Natural killer cell (primary cell): ENCODE measurements at regions not wholly inside any gene's neighbourhood (a gene's known extent, or its start where the extent isn't known, plus 50 kb on each side); places are given as distances from the start of the nearest gene placed in this dataset.

Source experiments
- ATAC-seq, 3 donors: fragments of 150-1000 bp in 2 of 3; fragments of 200-7000 bp in 1 of 3; cut with Tn5 transposase; 1 replicate in 1 of 3; 2 replicates in 2 of 3; pipeline ENCODE4 v1.10.0; 2021; ENCODE audit warnings: mild to moderate bottlenecking in 2 of 3, moderate library complexity in 2 of 3
- DNase-seq, 2 donors: peaks; one replicate each; pipeline versions ENCODE4 v3.0.0 to v3.0.0-alpha.2; 2013 to 2021; ENCODE audit warnings: mixed read lengths in 1 of 2
- H3K27ac ChIP-seq: one replicate; pipeline ENCODE4 v1.5.1; 2013; ENCODE audit warnings: mild to moderate bottlenecking, low read length
- H3K27me3 ChIP-seq: one replicate; pipeline ENCODE4 v1.6.1; 2013; ENCODE audit warnings: low read length; ENCODE audit not compliant: control insufficient read depth, insufficient read depth
- H3K36me3 ChIP-seq: one replicate; pipeline ENCODE4 v1.6.1; 2013; ENCODE audit warnings: low read length; ENCODE audit not compliant: control insufficient read depth, insufficient read depth
- H3K4me1 ChIP-seq: one replicate; pipeline ENCODE4 v1.6.1; 2013; ENCODE audit warnings: low read length; ENCODE audit not compliant: control insufficient read depth, insufficient read depth
- H3K4me3 ChIP-seq: one replicate; pipeline ENCODE4 v1.5.1; 2013; ENCODE audit warnings: low read length
- H3K9me3 ChIP-seq: one replicate; pipeline ENCODE4 v1.6.1; 2013; ENCODE audit warnings: low read length; ENCODE audit not compliant: control insufficient read depth, insufficient read depth
- H3K27ac Mint-ChIP-seq, 2 donors: one replicate each; pipeline ENCODE4 v1.8.0; 2022; ENCODE audit warnings: mild to moderate bottlenecking in 2 of 2, mixed read lengths in 2 of 2, moderate library complexity in 1 of 2
- H3K27me3 Mint-ChIP-seq, 2 donors: one replicate each; pipeline ENCODE4 v1.8.0; 2022; ENCODE audit warnings: low read depth in 2 of 2, mixed read lengths in 2 of 2
- H3K36me3 Mint-ChIP-seq: one replicate; pipeline ENCODE4 v1.8.0; 2022; ENCODE audit warnings: mixed read lengths
- H3K4me1 Mint-ChIP-seq, 2 donors: one replicate each; pipeline ENCODE4 v1.8.0; 2022; ENCODE audit warnings: mixed read lengths in 2 of 2
- H3K4me3 Mint-ChIP-seq: one replicate; pipeline ENCODE4 v1.8.0; 2022; ENCODE audit warnings: mild to moderate bottlenecking, moderate library complexity, mixed read lengths
- H3K9me3 Mint-ChIP-seq, 2 donors: one replicate each; pipeline ENCODE4 v1.8.0; 2022; ENCODE audit warnings: mixed read lengths in 2 of 2
- WGBS: methylation state at CpG from one replicate; pipeline ENCODE4 v1.1.7; 2013; ENCODE audit warnings: missing lambda C conversion rate; ENCODE audit not compliant: insufficient coverage; 5-methylcytosine and 5-hydroxymethylcytosine counted together
- intact Hi-C: fragments of 100-400 bp; cut with micrococcal nuclease; formaldehyde crosslinking; loops from one replicate; pipeline ENCODE4 v1.14.2; 2022
- TF ChIP-seq, protein P1 (sequence below): fragments of 200-600 bp; IDR thresholded peaks from one replicate; pipeline ENCODE4 v1.8.0; 2022; ENCODE audit warnings: antibody characterized with exemption

DNA sequence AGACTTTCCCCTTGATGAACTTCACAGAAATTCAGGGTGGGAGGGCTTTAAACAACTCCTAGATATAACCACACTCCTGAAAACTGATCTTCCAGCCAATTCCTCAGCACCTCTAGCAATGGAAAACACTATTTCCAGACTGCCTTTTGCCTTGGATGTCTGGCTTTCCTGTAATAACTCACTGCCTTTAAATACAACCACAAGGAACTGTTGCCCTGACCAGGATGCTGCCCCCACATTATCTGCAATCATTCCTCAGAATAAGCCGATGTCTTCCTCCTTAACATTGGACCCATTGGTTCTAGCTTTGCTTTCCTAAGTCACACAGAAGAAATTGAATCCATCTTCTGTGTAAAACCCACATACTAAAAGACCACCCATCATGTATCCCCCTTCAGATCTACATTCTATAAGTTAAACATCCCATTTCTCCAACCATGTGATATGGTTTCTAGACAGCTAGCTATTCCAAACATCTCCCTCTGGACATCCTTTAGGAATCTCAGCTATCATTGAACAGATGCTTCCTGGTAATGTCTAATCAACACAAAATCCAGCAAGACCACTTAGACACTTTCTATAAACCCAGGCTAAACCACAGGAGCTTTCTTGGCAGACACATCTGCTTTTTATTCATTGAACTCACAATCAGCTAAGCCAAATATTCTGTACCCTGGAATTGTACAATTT, 95.9 kb upstream of the KCNQ5 start:
- Histone ChIP-seq H3K36me3 (no peaks in the 10 kb centered on the region), H3K9me3 (no peaks in the 10 kb centered on the region), H3K4me3 (no peak overlapping the region), H3K27ac (no peak overlapping the region), H3K27me3 (no peaks in the 10 kb centered on the region), H3K4me1 (no peaks in the 10 kb centered on the region)
- Mint-ChIP-seq H3K27ac (no peak overlapping the region), H3K9me3 (no peaks in the 10 kb centered on the region), H3K4me1 (no peaks in the 10 kb centered on the region), H3K27me3 (peaks cover 8 to 9% of the 10 kb centered on the region in 2 donors), H3K4me3 (no peak overlapping the region), H3K36me3 (no peaks in the 10 kb centered on the region)
- no peak for ATAC-seq
- DNase-seq: no peak
- intact Hi-C loops: no loop called here
- TF ChIP-seq, protein P1, sequence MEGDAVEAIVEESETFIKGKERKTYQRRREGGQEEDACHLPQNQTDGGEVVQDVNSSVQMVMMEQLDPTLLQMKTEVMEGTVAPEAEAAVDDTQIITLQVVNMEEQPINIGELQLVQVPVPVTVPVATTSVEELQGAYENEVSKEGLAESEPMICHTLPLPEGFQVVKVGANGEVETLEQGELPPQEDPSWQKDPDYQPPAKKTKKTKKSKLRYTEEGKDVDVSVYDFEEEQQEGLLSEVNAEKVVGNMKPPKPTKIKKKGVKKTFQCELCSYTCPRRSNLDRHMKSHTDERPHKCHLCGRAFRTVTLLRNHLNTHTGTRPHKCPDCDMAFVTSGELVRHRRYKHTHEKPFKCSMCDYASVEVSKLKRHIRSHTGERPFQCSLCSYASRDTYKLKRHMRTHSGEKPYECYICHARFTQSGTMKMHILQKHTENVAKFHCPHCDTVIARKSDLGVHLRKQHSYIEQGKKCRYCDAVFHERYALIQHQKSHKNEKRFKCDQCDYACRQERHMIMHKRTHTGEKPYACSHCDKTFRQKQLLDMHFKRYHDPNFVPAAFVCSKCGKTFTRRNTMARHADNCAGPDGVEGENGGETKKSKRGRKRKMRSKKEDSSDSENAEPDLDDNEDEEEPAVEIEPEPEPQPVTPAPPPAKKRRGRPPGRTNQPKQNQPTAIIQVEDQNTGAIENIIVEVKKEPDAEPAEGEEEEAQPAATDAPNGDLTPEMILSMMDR: no peak
- 96% methylated on average over 1 of the region's 1 CpG for WGBS

- H3K36me3 Mint-ChIP-seq: no peaks in the 10 kb centered on the region
- ATAC-seq: no peak
- H3K27me3 Mint-ChIP-seq: peaks cover 10 to 27% of the 10 kb centered on the region in 2 donors
- no peak overlapping the region for H3K27ac Mint-ChIP-seq
- H3K4me3 ChIP-seq: no peak overlapping the region
- no peaks in the 10 kb centered on the region for H3K9me3 ChIP-seq
- H3K27ac ChIP-seq: no peak overlapping the region
- H3K27me3 ChIP-seq: peaks cover 2% of the 10 kb centered on the region
- DNase-seq: no peak
- WGBS: 76% methylated on average over 2 of the region's 2 CpGs
- no peaks in the 10 kb centered on the region for H3K9me3 Mint-ChIP-seq
- intact Hi-C loops: no loop called here
- TF ChIP-seq, protein P1: no peak
- H3K4me1 Mint-ChIP-seq: no peaks in the 10 kb centered on the region
- H3K36me3 ChIP-seq: no peaks in the 10 kb centered on the region
- no peak overlapping the region for H3K4me3 Mint-ChIP-seq
- H3K4me1 ChIP-seq: no peaks in the 10 kb centered on the region
Observed at GRCh38 chr6:72530152-72530551, 91.7 kb upstream of the KCNQ5 start.

DNA sequence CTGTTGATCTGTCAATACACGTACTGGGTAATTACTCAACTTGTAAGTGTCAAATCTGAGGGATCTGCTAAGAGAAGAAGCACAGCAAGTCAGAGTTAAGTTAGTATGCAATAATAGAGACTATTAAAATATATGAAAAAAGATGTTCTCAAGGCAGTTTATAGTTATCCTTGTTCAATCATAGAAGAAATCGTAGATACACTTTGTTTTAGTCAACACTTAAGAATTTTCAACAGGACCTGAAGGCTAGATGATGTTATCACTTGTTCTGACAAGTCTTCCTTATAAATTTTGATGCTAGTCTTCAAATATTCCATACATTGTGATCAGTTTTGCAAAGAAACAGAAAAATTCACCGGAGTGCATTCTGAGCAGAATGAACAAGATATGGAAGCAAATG, 91.1 kb upstream of the KCNQ5 start:
- H3K9me3 ChIP-seq: no peaks in the 10 kb centered on the region
- TF ChIP-seq, protein P1: no peak
- Mint-ChIP-seq H3K36me3 (no peaks in the 10 kb centered on the region), H3K4me1 (no peaks in the 10 kb centered on the region), H3K27me3 (peaks cover 11 to 32% of the 10 kb centered on the region in 2 donors), H3K4me3 (no peak overlapping the region), H3K9me3 (no peaks in the 10 kb centered on the region), H3K27ac (no peak overlapping the region)
- H3K27me3 ChIP-seq: peaks cover 2% of the 10 kb centered on the region
- ATAC-seq (no peak), DNase-seq (no peak)
- no peak overlapping the region for H3K27ac ChIP-seq
- 81% methylated on average over 3 of the region's 3 CpGs for WGBS
- H3K4me3 ChIP-seq: no peak overlapping the region
- no peaks in the 10 kb centered on the region for H3K4me1 ChIP-seq
- H3K36me3 ChIP-seq: no peaks in the 10 kb centered on the region
- intact Hi-C loops: no loop called here

DNA sequence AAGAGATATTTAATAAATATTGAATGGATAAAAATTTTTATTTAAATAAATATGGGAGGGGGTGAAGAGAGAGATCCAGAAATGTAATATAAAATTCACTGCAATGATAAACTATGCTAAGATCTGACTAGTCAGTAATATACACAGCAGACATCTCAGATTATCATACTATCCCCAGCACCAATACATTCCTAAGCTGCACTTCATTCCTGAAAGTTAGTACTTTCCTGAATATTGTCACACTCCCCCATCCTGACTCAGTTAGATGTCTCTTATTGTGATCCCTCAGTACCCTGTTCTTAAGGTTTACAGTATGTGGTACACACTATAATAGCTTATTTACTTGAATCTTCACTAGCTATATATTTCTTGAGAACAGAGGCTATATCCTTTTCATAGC, 88.3 kb upstream of the KCNQ5 start:
- Histone ChIP-seq H3K9me3 (no peaks in the 10 kb centered on the region), H3K27ac (no peak overlapping the region), H3K4me1 (no peaks in the 10 kb centered on the region), H3K36me3 (no peaks in the 10 kb centered on the region), H3K4me3 (no peak overlapping the region), H3K27me3 (peaks cover 2% of the 10 kb centered on the region)
- Mint-ChIP-seq H3K4me1 (no peaks in the 10 kb centered on the region), H3K27me3 (peaks cover 5 to 30% of the 10 kb centered on the region in 2 donors), H3K27ac (no peak overlapping the region), H3K36me3 (no peaks in the 10 kb centered on the region), H3K4me3 (no peak overlapping the region), H3K9me3 (no peaks in the 10 kb centered on the region)
- no peak for DNase-seq
- intact Hi-C loops: no loop called here
- no peak for ATAC-seq
- TF ChIP-seq, protein P1: no peak
